NT2/D1 (cell line): ENCODE measurements at regions not wholly inside any gene's neighbourhood (a gene's known extent, or its start where the extent isn't known, plus 50 kb on each side); places are given as distances from the start of the nearest gene placed in this dataset.

ENCODE experiments used
- SUZ12 ChIP-seq: IDR thresholded peaks from 2 replicates; pipeline ENCODE4 v1.6.1; 2011; ENCODE audit not compliant: insufficient read length, insufficient read depth; ENCODE audit errors: extremely low read depth
- YY1 ChIP-seq: IDR thresholded peaks from 2 replicates; pipeline ENCODE4 v1.6.1; 2011; ENCODE audit not compliant: insufficient read length, insufficient read depth
- ZNF274 ChIP-seq: IDR thresholded peaks from 2 replicates; pipeline ENCODE4 v1.6.1; 2011; ENCODE audit warnings: mild to moderate bottlenecking, low read depth, low read length

- TF ChIP-seq SUZ12 (no peak), YY1 (no peak), ZNF274 (no peak)
Measured at GRCh38 chr2:181745796-181746540, 65.7 kb upstream of the NEUROD1 start.
